ENCODE measurements at regions not wholly inside any gene's neighbourhood (a gene's known extent, or its start where the extent isn't known, plus 50 kb on each side); places are given as distances from the start of the nearest gene placed in this dataset.

DNA sequence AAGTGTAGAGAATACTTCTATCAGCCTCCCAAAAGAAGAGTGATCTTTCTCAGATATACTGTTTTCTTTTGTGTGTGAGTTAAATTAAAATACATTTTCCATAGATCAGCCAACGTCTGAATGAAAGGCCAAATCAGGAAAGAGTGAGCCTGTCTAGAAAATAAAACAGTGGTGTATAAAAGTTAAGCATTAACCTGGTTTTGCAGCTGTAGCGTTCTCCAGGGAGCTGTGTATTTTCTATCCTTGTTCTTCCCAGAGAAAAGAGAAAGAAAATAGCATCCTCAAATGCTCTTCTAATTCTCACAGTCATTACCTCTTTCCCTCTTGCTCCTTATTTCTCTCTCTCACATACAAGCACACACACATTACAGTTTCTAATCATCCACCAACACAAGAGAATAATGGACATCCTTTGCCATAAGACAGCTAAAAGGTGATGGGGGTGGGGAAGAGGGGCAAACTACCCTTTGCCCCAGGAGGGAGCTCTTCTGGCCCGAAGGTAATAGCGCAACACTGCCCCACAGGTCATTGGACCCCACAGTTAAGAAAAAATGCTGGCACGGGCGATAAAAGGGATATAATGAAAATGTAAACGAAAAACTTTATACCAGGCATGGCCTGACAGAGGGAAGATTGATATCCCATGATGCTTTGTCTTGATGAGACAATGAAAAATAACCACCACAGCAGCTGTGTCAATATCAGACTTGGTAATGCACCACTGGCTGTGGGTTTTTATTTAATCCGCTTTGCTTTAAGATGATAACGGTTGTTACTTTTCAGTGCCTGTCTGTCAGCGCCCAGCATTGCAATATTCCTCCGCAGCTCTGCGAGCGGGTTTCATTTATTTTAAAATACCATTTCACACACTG is 150.3 kb downstream of the NUF2 start:
- intact Hi-C loops (cut with micrococcal nuclease; ENCODE audit: unreplicated experiment) (no loop called here), in situ Hi-C loops (cut with HindIII; ENCODE audit: low pct_unique_long_range_greater_than_20kb, low sequenced_read_pairs) (no loop called here)
- ChIA-PET POLR2A (no interaction called here), CTCF (no interaction called here)
- H3K4me3 ChIP-seq (ENCODE audit: low read depth in 2 of 2, low read length in 2 of 2), result no peak overlapping the region
- no peak for ATAC-seq
- no peaks in the 10 kb centered on the region for H3K9me3 ChIP-seq (ENCODE audit: control insufficient read depth, insufficient read depth, low read depth, low read length)
- BruUV-seq (replicated peaks), result no TSS peak
- no peaks in the 10 kb centered on the region for H3K36me3 ChIP-seq (ENCODE audit: control insufficient read depth, insufficient read depth, low read length)
- no peak for TF ChIP-seq POLR2AphosphoS5 (IDR thresholded peaks at IDR 0.05; ENCODE audit: low read depth, low read length)
- TF ChIP-seq TCF7L2 (IDR thresholded peaks at IDR 0.05; ENCODE audit: low read depth, low read length), result no peak
- TF ChIP-seq, protein P1, sequence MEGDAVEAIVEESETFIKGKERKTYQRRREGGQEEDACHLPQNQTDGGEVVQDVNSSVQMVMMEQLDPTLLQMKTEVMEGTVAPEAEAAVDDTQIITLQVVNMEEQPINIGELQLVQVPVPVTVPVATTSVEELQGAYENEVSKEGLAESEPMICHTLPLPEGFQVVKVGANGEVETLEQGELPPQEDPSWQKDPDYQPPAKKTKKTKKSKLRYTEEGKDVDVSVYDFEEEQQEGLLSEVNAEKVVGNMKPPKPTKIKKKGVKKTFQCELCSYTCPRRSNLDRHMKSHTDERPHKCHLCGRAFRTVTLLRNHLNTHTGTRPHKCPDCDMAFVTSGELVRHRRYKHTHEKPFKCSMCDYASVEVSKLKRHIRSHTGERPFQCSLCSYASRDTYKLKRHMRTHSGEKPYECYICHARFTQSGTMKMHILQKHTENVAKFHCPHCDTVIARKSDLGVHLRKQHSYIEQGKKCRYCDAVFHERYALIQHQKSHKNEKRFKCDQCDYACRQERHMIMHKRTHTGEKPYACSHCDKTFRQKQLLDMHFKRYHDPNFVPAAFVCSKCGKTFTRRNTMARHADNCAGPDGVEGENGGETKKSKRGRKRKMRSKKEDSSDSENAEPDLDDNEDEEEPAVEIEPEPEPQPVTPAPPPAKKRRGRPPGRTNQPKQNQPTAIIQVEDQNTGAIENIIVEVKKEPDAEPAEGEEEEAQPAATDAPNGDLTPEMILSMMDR (IDR thresholded peaks at IDR 0.05), result no peak
- TF ChIP-seq SIN3A (IDR thresholded peaks at IDR 0.05; ENCODE audit: borderline replicate concordance, insufficient read depth, low read depth, low read length), result no peak
- TF ChIP-seq, protein P2, sequence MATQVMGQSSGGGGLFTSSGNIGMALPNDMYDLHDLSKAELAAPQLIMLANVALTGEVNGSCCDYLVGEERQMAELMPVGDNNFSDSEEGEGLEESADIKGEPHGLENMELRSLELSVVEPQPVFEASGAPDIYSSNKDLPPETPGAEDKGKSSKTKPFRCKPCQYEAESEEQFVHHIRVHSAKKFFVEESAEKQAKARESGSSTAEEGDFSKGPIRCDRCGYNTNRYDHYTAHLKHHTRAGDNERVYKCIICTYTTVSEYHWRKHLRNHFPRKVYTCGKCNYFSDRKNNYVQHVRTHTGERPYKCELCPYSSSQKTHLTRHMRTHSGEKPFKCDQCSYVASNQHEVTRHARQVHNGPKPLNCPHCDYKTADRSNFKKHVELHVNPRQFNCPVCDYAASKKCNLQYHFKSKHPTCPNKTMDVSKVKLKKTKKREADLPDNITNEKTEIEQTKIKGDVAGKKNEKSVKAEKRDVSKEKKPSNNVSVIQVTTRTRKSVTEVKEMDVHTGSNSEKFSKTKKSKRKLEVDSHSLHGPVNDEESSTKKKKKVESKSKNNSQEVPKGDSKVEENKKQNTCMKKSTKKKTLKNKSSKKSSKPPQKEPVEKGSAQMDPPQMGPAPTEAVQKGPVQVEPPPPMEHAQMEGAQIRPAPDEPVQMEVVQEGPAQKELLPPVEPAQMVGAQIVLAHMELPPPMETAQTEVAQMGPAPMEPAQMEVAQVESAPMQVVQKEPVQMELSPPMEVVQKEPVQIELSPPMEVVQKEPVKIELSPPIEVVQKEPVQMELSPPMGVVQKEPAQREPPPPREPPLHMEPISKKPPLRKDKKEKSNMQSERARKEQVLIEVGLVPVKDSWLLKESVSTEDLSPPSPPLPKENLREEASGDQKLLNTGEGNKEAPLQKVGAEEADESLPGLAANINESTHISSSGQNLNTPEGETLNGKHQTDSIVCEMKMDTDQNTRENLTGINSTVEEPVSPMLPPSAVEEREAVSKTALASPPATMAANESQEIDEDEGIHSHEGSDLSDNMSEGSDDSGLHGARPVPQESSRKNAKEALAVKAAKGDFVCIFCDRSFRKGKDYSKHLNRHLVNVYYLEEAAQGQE (IDR thresholded peaks at IDR 0.05; ENCODE audit: insufficient read depth in 1 of 2, low read depth in 2 of 2, low read length in 1 of 2), result no peak
- no peaks in the 10 kb centered on the region for H3K4me1 ChIP-seq (ENCODE audit: control insufficient read depth, insufficient read depth, low read length)
- no peaks in the 10 kb centered on the region for H3K27me3 ChIP-seq (ENCODE audit: control insufficient read depth, insufficient read depth, low read length)
- DNase-seq (ENCODE audit: low read depth, low spot score), result no peak
- no peak overlapping the region for H3K27ac ChIP-seq (ENCODE audit: low read length)

DNA sequence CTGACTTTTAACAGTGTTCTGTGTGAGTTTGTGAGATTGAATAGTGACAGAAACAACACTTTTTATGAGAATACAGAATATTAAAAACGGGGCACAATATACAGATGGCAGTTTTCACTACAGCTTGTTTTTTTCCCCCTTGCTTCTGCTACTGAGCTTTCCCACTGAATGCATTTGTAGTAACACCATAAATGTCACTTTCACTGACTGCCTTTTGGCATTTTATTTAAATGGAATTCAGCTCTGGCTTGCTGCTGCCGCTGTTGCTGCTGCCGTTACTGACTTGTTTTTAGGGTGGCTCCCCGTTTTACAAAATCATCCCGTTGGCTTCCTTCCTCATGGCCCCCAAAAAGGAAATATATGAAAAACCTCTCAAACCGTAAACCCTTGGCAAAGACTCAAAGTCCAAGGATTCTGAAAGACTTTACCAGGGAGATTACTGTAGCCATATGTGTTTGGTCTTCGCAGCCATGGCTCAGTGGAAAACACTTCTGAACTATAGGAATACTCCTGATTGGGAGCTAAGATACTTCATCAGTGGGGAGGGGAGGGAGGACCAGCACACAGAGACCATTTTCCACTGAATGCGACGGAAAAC is 151.0 kb downstream of the NUF2 start:
- Histone ChIP-seq H3K27me3 (ENCODE audit: control insufficient read depth, insufficient read depth, low read length) (no peaks in the 10 kb centered on the region), H3K4me1 (ENCODE audit: control insufficient read depth, insufficient read depth, low read length) (no peaks in the 10 kb centered on the region), H3K27ac (ENCODE audit: low read length) (no peak overlapping the region), H3K36me3 (ENCODE audit: control insufficient read depth, insufficient read depth, low read length) (no peaks in the 10 kb centered on the region), H3K4me3 (ENCODE audit: low read depth in 2 of 2, low read length in 2 of 2) (no peak overlapping the region), H3K9me3 (ENCODE audit: control insufficient read depth, insufficient read depth, low read depth, low read length) (no peaks in the 10 kb centered on the region)
- in situ Hi-C loops (cut with HindIII; ENCODE audit: low pct_unique_long_range_greater_than_20kb, low sequenced_read_pairs), result no loop called here
- TF ChIP-seq POLR2AphosphoS5 (IDR thresholded peaks at IDR 0.05; ENCODE audit: low read depth, low read length) (no peak), TCF7L2 (IDR thresholded peaks at IDR 0.05; ENCODE audit: low read depth, low read length) (no peak)
- TF ChIP-seq, protein P2 (IDR thresholded peaks at IDR 0.05; ENCODE audit: insufficient read depth in 1 of 2, low read depth in 2 of 2, low read length in 1 of 2), result no peak
- ChIA-PET POLR2A (no interaction called here), CTCF (no interaction called here)
- DNase-seq (ENCODE audit: low read depth, low spot score), result no peak
- intact Hi-C loops (cut with micrococcal nuclease; ENCODE audit: unreplicated experiment), result no loop called here
- no peak for ATAC-seq
- BruUV-seq (replicated peaks), result no TSS peak
